GM23338 (cell line): ENCODE measurements at regions not wholly inside any gene's neighbourhood (a gene's known extent, or its start where the extent isn't known, plus 50 kb on each side); places are given as distances from the start of the nearest gene placed in this dataset.

Experiments
- CREB1 ChIP-seq: fragments of 250-450 bp; sonication (Bioruptor Pico); IDR thresholded peaks from 2 replicates; pipeline ENCODE4 v1.5.0; 2020; ENCODE audit warnings: low read depth, mild to moderate bottlenecking, moderate library complexity
- EZH2 ChIP-seq: fragments of 200-600 bp; sonication (generic); IDR thresholded peaks from one replicate; pipeline ENCODE4 v1.8.0; 2017; ENCODE audit warnings: antibody characterized with exemption, mild to moderate bottlenecking, low read depth; ENCODE audit not compliant: unreplicated experiment
- EZH2phosphoT487 ChIP-seq: fragments of 200-600 bp; sonication (generic); IDR thresholded peaks from one replicate; pipeline ENCODE4 v1.8.1; 2018; ENCODE audit warnings: antibody characterized with exemption; ENCODE audit not compliant: unreplicated experiment
- JUNB ChIP-seq: IDR thresholded peaks from one replicate; pipeline ENCODE4 v1.6.1; 2016; ENCODE audit warnings: antibody characterized with exemption; ENCODE audit not compliant: unreplicated experiment
- NANOG ChIP-seq: IDR thresholded peaks from 2 replicates; pipeline ENCODE4 v1.6.1; 2016; ENCODE audit warnings: antibody characterized with exemption, borderline replicate concordance
- STAT1 ChIP-seq: IDR thresholded peaks from one replicate; pipeline ENCODE4 v1.6.1; 2016; ENCODE audit warnings: antibody characterized with exemption; ENCODE audit not compliant: unreplicated experiment
- ZNF114 ChIP-seq: fragments of 250-450 bp; sonication (Bioruptor Pico); IDR thresholded peaks from 2 replicates; pipeline ENCODE4 v1.5.0; 2020; ENCODE audit warnings: mild to moderate bottlenecking, moderate library complexity
- ZNF462 ChIP-seq: fragments of 250-450 bp; sonication (Bioruptor Pico); IDR thresholded peaks from 2 replicates; pipeline ENCODE4 v1.5.0; 2020; ENCODE audit warnings: mild to moderate bottlenecking, moderate library complexity
- TF ChIP-seq, protein P1 (sequence below), 2 experiments: fragments of 200-600 bp in 1 of 2; sonication (generic) in 1 of 2; conservative IDR thresholded peaks; 2 replicates each; pipeline versions ENCODE4 v1.5.1 to v1.6.1; 2016 to 2017; ENCODE audit warnings: antibody characterized with exemption in 2 of 2, low read depth in 2 of 2, mild to moderate bottlenecking in 2 of 2, moderate library complexity in 1 of 2
- TF ChIP-seq, protein P2 (sequence below): IDR thresholded peaks from one replicate; pipeline ENCODE4 v1.6.1; 2018; ENCODE audit warnings: antibody characterized with exemption; ENCODE audit not compliant: unreplicated experiment

- TF ChIP-seq ZNF462 (CRISPR knock-in tag) = no peak
- TF ChIP-seq ZNF114 = no peak
- no peak for TF ChIP-seq JUNB
- TF ChIP-seq, protein P1, sequence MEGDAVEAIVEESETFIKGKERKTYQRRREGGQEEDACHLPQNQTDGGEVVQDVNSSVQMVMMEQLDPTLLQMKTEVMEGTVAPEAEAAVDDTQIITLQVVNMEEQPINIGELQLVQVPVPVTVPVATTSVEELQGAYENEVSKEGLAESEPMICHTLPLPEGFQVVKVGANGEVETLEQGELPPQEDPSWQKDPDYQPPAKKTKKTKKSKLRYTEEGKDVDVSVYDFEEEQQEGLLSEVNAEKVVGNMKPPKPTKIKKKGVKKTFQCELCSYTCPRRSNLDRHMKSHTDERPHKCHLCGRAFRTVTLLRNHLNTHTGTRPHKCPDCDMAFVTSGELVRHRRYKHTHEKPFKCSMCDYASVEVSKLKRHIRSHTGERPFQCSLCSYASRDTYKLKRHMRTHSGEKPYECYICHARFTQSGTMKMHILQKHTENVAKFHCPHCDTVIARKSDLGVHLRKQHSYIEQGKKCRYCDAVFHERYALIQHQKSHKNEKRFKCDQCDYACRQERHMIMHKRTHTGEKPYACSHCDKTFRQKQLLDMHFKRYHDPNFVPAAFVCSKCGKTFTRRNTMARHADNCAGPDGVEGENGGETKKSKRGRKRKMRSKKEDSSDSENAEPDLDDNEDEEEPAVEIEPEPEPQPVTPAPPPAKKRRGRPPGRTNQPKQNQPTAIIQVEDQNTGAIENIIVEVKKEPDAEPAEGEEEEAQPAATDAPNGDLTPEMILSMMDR (conservative IDR thresholded peaks at IDR 0.05; ENCODE audit: low read depth in 2 of 2) = no peak
- TF ChIP-seq, protein P2, sequence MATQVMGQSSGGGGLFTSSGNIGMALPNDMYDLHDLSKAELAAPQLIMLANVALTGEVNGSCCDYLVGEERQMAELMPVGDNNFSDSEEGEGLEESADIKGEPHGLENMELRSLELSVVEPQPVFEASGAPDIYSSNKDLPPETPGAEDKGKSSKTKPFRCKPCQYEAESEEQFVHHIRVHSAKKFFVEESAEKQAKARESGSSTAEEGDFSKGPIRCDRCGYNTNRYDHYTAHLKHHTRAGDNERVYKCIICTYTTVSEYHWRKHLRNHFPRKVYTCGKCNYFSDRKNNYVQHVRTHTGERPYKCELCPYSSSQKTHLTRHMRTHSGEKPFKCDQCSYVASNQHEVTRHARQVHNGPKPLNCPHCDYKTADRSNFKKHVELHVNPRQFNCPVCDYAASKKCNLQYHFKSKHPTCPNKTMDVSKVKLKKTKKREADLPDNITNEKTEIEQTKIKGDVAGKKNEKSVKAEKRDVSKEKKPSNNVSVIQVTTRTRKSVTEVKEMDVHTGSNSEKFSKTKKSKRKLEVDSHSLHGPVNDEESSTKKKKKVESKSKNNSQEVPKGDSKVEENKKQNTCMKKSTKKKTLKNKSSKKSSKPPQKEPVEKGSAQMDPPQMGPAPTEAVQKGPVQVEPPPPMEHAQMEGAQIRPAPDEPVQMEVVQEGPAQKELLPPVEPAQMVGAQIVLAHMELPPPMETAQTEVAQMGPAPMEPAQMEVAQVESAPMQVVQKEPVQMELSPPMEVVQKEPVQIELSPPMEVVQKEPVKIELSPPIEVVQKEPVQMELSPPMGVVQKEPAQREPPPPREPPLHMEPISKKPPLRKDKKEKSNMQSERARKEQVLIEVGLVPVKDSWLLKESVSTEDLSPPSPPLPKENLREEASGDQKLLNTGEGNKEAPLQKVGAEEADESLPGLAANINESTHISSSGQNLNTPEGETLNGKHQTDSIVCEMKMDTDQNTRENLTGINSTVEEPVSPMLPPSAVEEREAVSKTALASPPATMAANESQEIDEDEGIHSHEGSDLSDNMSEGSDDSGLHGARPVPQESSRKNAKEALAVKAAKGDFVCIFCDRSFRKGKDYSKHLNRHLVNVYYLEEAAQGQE = no peak
- no peak for TF ChIP-seq NANOG
- no peak for TF ChIP-seq STAT1
- TF ChIP-seq EZH2phosphoT487 = no peak
- TF ChIP-seq CREB1 = no peak
- no peak for TF ChIP-seq EZH2
These were observed 436.7 kb upstream of the MDFIC2 start (continued) for GRCh38 chr3:70749122-70749521.
